Cerebellar nuclear complex (tissue), 1 donor: ENCODE measurements at regions not wholly inside any gene's neighbourhood (a gene's known extent, or its start where the extent isn't known, plus 50 kb on each side); places are given as distances from the start of the nearest gene placed in this dataset.
A peak's percentile ranks its signal among the peaks of the same experiment; 100 is the strongest.

Source experiments
- DNase-seq, 2 experiments: peaks; one replicate each; lab custom pipeline; 2025; lab: John Stamatoyannopoulos, UW

DNA sequence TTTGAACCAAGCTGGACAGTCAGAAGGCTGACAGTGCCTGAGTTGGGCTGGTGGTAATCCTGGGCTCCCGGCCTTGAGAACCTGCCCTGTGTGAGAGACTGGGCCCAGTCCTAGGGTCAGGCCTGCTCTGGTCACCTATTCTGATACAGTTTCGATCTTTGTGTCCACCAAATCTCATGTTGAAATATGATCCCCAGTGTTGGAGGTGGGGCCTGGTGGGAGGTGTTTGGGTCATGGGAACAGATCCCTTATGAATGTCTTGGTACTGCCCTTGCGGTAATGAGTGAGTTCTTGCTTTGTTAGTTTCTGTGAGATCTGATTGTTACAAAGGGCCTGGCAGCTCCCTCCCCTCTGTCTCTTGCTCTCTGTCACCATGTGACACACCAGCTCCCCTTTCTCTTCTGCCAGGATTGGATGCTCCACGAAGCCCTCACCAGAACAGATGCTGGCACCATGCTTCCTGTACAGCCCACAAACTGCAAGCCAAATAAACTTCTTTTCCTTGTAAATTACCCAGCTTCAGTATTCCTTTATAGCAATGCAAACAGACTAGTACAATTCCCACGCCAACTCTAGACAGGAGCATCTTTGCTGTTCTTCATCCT, 111.8 kb upstream of the ZNF438 start:
- no peak for DNase-seq

DNA sequence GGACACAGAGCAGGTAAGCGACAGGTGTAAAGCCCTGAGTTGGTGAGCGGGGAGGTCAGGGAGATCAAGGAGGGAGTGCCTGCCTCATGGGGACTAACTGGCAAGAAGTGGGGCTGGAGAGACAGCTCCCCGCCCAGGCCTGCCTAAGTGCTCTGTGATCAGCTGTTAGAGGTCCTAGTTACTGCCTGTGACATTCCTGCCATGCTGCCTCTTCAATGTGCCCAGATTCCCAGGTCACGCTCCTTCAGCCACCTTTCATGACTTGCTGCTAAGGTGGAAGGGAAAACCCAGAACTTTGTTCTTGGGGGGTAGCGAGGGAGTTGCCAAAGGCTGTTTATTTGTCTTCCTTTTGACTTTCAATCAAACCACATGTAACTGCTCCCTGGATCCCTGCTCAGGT, 114.3 kb upstream of the ZNF438 start:
- no peak for DNase-seq

DNA sequence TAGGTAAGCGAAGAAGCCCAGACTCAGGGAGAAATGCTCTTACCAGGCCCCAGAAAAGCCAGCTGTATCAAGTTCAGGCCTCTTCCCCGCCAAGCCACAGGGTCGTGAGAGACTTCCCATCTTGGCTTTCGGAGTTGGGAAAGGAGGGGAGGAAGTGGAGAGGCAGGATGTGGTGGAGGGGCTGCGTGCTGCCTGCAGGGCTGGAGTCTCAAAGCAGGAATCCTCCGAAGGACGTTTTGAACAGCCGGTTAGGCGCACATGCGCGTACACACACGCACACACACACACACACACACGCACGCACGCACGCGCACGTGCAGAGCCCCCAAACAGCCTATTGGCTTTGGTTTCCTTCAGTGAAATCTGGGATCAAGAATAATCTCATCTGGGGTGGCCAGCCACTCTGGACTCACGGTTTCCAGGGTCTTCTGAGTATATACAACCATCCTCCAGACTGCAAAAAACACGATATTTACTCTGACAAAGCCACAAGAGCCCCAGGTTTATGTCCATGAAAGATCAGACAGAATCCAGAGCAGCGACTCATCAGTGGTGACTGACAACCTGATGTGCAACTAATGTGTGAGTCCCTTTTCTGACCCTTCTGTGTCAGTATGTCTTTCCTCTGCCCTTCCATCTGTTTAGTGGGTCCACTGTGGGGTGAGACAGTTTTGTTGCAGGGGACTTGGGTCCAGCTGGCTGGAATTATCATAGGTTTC, 115.0 kb upstream of the ZNF438 start:
- no peak for DNase-seq

DNA sequence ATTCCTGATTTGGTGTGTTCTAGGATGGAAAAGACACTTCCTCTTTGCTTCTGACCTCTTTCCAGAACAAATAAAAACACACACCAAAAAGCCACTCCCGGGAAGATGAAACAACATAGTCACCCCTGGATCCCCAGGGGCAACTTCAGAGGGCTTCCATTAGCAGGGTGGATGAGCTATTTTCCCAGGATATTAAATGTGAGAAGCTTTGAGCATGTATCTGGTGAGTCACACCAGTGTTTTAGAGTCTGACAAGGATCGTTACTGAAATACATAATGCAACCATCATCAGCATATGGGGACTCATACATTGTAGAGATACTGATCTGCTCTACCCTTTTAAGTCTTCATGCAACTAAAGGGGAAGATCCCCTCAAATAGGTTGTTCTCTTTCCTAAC, 115.5 kb upstream of the ZNF438 start:
- DNase-seq: no peak

DNA sequence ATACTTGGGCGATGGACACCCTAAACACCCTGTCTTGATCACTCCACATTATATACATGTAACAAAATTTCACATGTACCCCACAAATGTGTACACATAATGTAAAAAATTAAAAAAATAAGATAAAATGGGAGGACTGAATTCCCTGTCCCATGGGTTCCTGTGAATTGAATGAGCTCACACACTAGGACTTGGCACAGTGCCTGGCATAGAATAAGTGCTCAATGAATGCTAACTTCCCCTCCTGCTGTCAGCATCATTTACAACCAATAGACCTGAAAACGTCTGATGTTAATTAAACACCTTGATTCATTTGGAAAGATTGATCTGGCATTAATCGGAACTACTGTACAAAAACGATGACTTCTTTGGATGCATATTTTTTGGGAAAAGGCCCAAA, 117.3 kb upstream of the ZNF438 start:
- DNase-seq: no peak

DNA sequence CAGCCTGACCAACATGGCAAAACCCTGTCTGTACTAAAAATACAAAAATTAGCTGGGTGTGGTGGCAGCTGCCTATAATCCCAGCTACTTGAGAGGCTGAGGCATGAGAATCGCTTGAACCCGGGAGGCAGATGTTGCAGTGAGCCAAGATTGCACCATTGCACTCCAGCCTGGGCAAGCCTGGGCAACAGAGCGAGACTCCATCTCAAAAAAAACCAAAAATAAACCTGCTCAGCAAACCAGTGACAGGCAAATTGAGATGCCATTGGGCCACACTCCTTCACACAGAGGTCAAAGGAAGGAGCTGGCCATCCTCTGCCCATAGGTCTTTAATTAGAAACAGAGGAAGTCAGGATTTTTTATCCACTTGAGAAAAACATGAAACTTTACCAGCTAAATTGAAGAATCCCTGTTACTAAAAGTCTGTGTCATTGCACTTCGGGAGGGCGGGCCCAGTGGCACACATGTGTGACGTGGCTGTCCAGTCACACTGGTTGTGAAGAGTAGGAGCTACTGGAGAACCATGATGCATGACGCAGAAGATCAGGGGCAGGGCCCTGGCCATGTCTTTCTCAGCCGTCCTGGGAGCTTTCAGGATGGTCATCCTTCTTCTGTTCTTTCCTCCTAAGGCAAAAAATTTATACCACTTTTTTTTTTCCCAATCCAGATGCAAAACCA, 118.3 kb upstream of the ZNF438 start:
- no peak for DNase-seq

DNA sequence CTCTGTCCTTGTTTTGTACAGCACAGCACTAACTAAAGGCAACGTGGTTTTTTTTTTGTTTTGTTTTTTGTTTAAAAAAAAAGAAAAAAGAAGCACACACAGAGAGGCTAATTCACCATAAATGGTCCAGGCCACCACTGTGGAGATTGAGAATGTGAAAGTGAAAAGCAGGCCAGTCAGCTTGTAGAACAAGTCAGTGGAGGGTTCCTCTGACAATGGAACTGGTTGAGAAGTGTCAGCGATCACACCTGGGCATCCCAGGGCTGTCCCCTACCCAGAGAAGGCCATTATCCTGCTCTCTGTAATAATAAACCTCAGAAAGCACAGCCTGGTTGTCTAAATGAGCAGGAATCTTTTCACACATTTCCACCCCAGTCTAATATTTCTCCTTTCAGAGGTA, 119.6 kb upstream of the ZNF438 start:
- DNase-seq: no peak

DNA sequence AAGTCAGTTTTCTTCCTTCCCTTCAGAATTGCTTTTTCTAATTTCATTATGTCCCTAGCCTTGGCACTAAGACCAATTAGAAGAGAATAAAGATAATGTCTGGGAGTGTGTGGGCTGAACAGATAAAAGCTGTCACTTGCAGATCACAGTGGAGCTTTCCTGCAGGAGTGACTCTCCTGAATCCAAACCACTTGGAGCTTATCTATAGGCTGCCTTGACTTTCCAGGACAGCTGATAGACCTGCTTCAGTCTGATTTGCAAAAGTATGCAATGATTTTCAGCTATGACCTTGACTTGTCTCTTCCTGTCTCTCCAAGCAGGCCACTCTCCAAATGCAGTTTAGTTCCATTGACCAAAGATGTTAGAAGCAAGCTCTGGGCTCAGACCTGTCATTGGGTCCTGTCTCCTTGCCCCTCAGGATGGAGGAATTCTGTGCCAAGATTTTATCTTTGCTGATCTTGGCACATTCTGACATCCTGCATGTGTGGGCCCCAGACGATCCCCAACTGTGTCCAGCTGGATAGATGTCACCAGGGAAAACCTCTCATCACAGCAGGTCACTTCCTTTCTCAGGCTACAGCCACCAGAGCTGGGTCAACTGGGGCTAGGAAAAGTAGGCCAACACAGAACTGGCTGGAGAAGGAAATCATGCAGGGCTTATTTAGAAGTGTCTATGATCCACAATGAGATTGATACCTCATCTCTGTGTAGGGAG, 120.9 kb upstream of the ZNF438 start:
- DNase-seq: no peak

DNA sequence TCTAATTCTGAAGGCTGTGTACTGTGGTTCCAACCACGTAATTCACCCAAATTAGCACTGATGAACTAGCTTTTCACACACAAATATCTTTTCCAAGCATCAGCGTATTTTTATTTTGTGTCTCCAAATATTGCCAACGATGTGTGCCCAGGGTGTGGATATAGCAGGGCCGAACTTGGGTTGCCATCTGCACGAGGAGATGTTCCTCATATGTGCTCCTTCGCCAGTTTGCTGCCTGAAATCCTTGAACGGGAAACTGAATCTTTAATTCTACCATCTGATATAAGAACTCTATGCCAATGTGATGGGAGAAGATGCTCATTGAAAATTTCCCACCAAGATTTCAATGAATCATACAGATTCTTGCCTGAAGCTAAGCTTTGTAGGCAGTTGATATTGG, 121.5 kb upstream of the ZNF438 start:
- no peak for DNase-seq

DNA sequence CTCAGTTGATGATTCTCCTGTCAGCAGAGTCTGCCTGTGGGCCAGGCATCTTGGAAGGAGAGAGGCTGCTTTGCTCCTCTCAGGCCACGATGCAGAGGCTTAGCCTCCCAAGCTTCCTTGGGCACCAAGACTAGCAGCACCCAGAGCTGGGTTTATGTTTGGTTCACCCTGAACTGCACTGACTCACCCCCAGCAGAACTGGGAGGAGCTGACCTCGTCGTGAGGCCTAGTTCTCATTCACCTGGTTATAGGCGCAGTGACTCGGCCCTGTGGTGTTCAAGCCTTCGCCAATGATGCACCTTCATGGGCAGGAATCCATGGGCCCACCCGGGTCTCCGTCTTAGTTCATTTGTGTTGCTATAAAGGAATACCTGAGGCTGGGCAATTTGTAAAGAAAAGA, 122.0 kb upstream of the ZNF438 start:
- DNase-seq: no peak

DNA sequence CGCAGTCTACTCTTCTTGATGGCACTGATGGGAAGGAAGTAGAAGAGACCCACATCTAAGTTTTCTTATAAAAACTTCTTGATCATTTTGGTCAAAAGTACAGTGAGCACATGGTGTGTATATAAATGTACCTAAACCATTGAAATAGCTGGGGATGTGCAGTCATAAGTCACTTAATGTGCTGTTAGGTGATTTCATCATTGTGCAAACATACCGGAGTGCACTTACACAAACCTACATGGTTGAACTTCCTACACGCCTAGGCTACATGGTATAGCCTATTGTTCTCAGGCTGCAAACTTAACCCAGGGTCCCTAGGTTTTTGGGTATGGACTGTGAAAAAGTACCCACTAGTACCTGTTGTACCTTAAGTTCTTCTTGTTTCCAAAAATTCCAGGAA, 123.3 kb upstream of the ZNF438 start:
- DNase-seq: no peak

DNA sequence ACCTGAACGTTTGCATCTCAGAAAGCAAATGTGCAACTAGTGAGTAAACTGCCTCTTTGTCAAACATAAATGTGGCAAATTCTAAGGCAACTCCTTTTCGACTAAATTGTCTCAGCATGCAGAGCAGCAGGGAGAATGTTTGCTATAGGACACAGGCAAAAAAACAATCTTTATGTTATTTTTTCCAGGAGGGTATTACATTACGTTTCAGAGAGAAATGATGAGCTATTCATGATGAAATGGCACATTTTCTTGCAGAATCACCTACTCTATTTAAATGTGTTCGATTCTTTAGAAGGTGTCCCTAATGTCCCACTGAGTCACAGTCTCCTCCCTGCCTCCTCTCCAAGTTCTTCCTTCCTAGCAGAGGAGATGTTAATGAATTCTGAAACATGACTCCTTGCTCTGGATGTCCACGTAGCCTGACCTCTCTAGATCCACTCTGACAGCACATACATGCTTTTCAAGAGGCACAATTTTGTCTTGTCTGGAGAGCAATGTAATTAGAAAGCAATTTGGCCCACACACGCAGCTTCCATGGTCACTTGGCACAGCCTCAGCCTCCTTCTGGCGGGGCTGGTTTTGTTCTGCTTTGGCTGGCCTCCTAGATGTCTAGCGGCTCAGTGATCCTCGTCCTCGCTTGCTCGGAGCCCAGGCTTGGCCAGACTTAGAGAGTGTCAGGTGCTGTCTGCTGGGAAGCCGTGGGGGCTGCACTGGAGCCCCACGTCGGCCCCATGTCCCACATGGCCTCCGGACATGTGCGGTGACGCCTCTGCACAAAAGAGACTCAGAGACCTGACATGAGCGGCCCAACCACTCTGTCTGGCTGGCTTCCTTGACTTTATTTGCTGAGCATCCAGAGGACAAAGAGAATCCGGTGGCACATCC, 125.7 kb upstream of the ZNF438 start:
- peak in 1 of 2 experiments; percentile 6 for DNase-seq

DNA sequence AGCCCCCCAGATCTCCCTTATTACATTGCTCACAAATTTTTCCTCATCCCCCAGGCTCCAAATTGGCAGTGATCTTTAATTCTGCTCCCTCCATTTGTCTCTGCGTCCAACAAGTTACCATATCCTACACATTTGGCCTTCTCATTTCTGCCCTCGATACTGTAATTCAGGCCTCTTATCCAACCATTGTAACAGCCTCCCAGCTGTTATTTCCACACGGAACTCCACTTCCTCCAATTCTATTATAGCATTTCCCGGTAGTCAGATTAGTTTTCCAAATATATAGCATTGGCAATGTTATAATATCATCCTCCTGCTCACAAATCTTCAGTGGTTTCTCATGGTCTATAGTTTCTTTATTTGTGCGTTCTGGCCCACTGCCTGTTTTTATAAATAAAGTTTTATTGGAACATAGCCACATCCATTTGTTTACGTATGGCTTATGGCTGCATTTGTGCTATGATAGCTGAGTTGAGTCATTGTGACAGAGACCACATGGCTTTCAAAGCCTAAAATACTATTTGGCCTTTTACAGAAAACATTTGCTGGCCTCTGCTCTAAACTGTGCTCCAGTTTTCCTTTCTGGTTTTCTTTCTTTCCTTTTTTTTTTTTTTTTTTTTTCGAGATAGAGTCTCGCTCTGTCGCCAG, 126.5 kb upstream of the ZNF438 start:
- DNase-seq: no peak

DNA sequence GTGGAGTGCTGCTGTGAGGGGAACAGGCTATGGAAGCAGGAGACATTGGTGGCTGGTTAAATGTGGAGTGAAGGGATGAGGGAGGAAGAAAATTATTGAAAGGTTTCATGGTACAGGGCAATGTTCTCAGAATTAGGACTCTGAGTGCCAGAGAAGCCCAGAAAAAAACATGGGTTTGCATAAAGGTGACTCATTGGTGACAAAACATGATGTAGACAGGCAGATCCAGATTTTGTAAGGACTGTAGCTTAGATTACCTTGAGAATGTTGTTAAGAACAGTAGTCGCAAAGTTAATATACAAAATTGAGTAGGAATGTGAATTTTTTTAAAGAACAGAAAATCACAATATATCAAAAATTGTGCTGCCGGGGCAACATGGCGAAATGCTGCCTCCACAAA, 134.9 kb upstream of the ZNF438 start:
- DNase-seq: no peak

DNA sequence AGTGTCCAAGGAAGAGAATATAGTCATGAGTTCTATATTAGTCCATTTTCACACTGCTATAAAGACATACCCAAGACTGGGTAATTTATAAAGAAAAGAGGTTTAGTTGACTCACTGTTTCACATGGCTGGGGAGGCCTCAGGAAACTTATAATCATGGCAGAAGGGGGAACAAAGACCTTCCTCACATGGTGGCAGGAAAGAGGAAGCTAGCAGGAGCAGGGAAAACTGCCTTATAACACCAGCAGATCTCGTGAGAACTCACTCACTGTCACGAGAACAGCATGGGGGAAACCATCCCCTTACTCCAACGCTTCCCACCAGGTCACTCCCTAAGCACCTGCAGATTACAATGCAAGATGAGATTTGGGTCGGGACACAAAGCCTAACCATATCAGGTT, 139.0 kb upstream of the ZNF438 start:
- no peak for DNase-seq

DNA sequence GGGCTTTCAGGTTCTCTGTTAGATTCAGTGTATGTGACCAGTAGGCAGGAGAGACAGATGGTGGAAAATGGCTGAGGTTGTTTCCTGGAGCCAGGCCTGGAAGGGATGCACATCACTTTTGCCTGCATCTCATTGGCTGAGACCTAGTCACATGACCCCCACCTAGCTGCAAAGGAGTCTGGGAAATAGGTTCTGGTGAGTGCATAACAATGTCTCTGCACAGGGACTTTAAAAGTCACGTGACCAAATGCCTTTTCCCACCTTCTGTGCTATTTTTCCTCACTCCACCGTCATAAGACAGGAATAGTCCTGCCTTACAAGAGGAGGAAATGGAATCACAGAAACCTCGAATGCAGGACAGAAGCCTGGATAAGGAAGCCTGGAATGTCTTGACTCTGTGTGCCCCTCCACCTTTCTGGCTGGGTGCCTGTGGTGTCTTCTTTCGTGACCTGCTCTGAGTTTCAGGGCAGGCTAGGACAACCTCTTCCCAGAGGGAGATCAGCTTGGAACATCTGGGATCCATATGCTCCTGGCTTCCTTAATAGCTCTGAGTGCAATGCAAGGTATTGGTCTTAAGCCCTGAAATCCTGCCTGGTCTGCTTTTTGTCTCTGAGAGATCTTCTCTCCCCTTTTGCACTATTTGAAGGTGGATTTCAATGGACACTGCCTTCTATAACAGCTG, 139.9 kb upstream of the ZNF438 start:
- no peak for DNase-seq

DNA sequence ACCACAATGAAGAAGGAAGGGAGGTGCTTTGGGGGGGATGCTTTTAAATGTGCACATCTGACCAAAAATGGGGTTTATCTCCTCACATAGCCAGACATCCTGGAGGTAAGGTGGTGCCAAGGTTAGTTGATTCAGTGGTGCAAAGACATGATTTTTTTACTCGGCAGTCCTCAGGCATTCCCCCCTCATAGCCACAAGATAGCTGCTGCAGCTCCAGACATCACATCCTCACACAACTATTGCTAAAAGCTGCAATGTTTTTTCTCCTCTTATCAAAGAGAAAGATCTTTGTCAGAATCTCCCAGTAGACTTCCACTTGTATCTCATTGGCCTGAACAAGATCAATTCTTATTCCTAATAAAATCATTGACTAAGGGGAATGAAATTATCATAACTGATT, 141.3 kb upstream of the ZNF438 start:
- no peak for DNase-seq

DNA sequence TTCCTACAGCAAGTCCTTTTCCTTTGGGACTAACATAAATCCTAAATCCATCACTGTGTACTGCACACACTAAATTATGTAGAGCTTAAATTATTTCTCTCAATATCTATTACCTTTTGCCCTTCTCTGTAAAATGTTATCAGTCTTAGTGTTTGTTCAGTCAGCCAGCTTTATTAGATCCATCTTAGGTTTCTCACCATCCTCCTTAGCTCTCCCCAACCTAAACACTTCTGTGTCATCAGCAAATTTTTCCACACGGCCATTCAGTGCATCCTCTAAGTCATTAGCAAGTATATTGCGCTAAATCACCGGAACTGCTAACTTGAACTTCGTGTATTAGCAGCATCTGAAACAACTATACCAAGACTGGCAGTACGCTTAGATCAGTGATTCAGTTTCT, 142.1 kb upstream of the ZNF438 start:
- DNase-seq: no peak

DNA sequence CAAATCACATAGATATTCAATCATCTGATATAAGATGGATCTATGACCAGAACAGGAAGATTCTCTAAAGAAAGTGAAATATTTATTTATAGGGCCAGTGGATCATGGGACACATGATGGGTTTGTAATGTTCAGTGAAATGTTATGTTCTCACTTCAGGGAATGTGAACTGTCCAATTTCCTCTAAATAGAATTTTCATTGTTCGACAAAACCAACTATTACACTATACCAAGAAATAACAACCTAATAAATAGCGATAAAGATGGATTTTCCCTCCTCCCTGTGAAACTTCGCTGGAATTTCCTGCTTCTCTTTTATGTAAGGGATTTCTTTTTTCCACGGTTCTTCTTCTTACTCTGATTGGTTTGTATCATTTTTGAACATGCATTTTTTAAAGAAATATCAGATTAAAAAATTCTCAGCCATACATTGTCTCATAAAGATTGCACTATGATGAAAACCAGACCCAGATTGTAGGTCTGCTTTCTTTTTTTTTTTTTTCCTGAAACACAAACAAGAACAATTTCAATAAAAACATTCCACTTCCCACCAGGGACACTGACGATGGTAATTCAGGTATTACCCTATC, 139.8 kb upstream of the ZEB1 start:
- DNase-seq: no peak

DNA sequence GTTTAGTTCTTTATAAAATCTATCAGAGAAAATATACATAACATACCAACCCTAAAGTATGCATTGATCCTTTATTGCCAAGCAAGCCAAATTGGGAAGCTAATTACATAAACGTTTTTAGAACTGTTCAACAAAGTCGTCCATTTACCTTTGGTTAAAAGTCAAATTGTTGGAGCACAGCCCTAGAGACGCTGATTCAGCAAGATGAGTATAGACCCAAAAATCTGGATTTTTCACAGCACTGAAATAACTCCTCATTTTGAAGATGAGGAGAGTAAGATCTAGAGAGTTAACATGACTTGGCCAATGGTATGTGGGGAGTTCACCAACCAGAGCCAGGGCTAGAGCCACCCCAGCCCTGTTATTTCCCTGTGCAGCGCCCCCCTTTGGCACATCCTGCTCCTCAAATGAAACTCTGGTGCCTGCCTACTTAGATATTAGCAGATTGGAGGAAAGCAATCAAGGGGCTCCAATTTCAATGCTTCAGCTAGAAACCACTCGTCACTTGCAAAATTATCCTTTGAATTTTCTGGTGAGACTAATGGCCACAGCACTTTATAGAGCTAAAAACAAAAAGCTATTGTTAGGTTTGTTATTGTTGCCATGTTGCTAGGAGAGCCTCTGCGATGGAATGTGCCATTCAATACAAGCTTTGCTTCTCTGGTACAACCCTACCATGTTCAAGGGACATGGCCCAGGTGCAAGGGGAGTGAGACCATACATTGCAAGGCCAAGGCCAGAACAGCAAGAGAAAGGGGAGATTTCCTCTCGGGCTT, 132.6 kb upstream of the ZEB1 start:
- no peak for DNase-seq
